PC-9 (cell line): ENCODE measurements at regions not wholly inside any gene's neighbourhood (a gene's known extent, or its start where the extent isn't known, plus 50 kb on each side); places are given as distances from the start of the nearest gene placed in this dataset.

ENCODE experiments used
- CTCF ChIP-seq: fragments of 200-600 bp; sonication (generic); conservative IDR thresholded peaks from 2 replicates; pipeline ENCODE4 v1.6.1; 2017; ENCODE audit warnings: mixed run types, antibody characterized with exemption, mild to moderate bottlenecking, moderate library complexity
- EZH2 ChIP-seq: fragments of 200-600 bp; sonication (generic); IDR thresholded peaks from 2 replicates; pipeline ENCODE4 v1.8.0; 2017; ENCODE audit warnings: antibody characterized with exemption, low read depth

GRCh38 chr4:181976764-181977163 lies 266.4 kb upstream of the TENM3 start:
- TF ChIP-seq CTCF (no peak), EZH2 (no peak)
